SU-DHL-6 (cell line): ENCODE measurements at regions not wholly inside any gene's neighbourhood (a gene's known extent, or its start where the extent isn't known, plus 50 kb on each side); places are given as distances from the start of the nearest gene placed in this dataset.

ENCODE experiments used
- H2AFZ ChIP-seq: fragments of 200-600 bp; sonication (generic); 2 replicates; pipeline ENCODE4 v1.6.1; 2014; ENCODE audit warnings: low read depth, mild to moderate bottlenecking, moderate library complexity, mixed read lengths, antibody characterized with exemption, low read length; ENCODE audit not compliant: severe bottlenecking
- H3F3A ChIP-seq: fragments of 200-600 bp; shearing (Covaris generic); 2 replicates; pipeline ENCODE4 v1.6.0; 2016; ENCODE audit warnings: antibody characterized with exemption, mild to moderate bottlenecking; ENCODE audit not compliant: insufficient read depth
- H3K27ac ChIP-seq: fragments of 200-600 bp; sonication (generic); 2 replicates; pipeline ENCODE4 v1.5.1; 2016; ENCODE audit warnings: low read depth, mild to moderate bottlenecking, low read length, moderate library complexity, mixed read lengths
- H3K27me3 ChIP-seq: fragments of 200-600 bp; sonication (generic), shearing (Covaris generic); 2 replicates; pipeline ENCODE4 v1.6.0; 2014; ENCODE audit warnings: mild to moderate bottlenecking, low read length
- H3K36me3 ChIP-seq: fragments of 200-600 bp; sonication (generic); 2 replicates; pipeline ENCODE4 v1.6.1; 2014; ENCODE audit warnings: mild to moderate bottlenecking, low read length, mixed read lengths
- H3K4me2 ChIP-seq: fragments of 300-600, 200-600 bp; shearing (Covaris generic), sonication (generic); 2 replicates; pipeline ENCODE4 v1.6.0; 2014; ENCODE audit warnings: low read length, low read depth, mild to moderate bottlenecking; ENCODE audit not compliant: poor library complexity, severe bottlenecking
- H3K4me3 ChIP-seq: fragments of 200-600 bp; sonication (generic); 2 replicates; pipeline ENCODE4 v1.5.1; 2014; ENCODE audit warnings: antibody characterized with exemption, low read length, mild to moderate bottlenecking, mixed read lengths; ENCODE audit not compliant: insufficient read depth, poor library complexity, severe bottlenecking
- H3K79me2 ChIP-seq: fragments of 200-600 bp; sonication (generic); 2 replicates; pipeline ENCODE4 v1.6.1; 2014; ENCODE audit warnings: mild to moderate bottlenecking, low read length, moderate library complexity; ENCODE audit not compliant: insufficient read depth
- H3K9ac ChIP-seq: fragments of 200-600 bp; sonication (generic); 2 replicates; pipeline ENCODE4 v1.7.0; 2014; ENCODE audit warnings: mild to moderate bottlenecking, low read length
- H3K9me2 ChIP-seq: fragments of 200-600 bp; sonication (generic); replicated peaks from 2 replicates; pipeline ENCODE4 v1.6.1; 2014; ENCODE audit warnings: low read length; ENCODE audit not compliant: insufficient read depth
- H3K9me3 ChIP-seq: fragments of 200-600 bp; sonication (generic); 2 replicates; pipeline ENCODE4 v1.6.1; 2014; ENCODE audit warnings: low read length, mixed read lengths; ENCODE audit not compliant: insufficient read depth
- H4K20me1 ChIP-seq: fragments of 200-600 bp; sonication (generic); 2 replicates; pipeline ENCODE4 v1.6.1; 2014; ENCODE audit warnings: low read depth, mild to moderate bottlenecking, antibody characterized with exemption, low read length, moderate library complexity, mixed read lengths
- CTCF ChIP-seq: fragments of 200-600 bp; sonication (generic); IDR thresholded peaks from one replicate; pipeline ENCODE4 v1.5.1; 2017; ENCODE audit warnings: antibody characterized with exemption, mild to moderate bottlenecking, low read length, moderate library complexity; ENCODE audit not compliant: insufficient read depth, poor library complexity, severe bottlenecking
- EZH2phosphoT487 ChIP-seq: fragments of 200-600 bp; sonication (generic), shearing (Covaris generic); conservative IDR thresholded peaks from 2 replicates; pipeline ENCODE4 v1.6.1; 2018; ENCODE audit warnings: mild to moderate bottlenecking, antibody characterized with exemption, low read length, moderate library complexity, mixed read lengths

- Histone ChIP-seq H3K4me3 (no peak overlapping the region), H3K9me2 (no peaks in the 10 kb centered on the region), H3K36me3 (no peaks in the 10 kb centered on the region), H3K9ac (no peak overlapping the region), H4K20me1 (no peaks in the 10 kb centered on the region), H3K27me3 (no peaks in the 10 kb centered on the region), H3F3A (no peaks in the 10 kb centered on the region), H3K4me2 (no peak overlapping the region), H2AFZ (no peak overlapping the region), H3K9me3 (no peaks in the 10 kb centered on the region), H3K79me2 (no peaks in the 10 kb centered on the region), H3K27ac (no peak overlapping the region)
- TF ChIP-seq EZH2phosphoT487 (no peak), CTCF (no peak)
Measured at GRCh38 chr5:174483411-174483810, 241.0 kb upstream of the MSX2 start.

GRCh38 chr5:174489215-174489614, 235.2 kb upstream of the MSX2 start:
- Histone ChIP-seq H3K36me3 (no peaks in the 10 kb centered on the region), H2AFZ (no peak overlapping the region), H3K4me2 (no peak overlapping the region), H3K9me3 (no peaks in the 10 kb centered on the region), H3K9me2 (no peaks in the 10 kb centered on the region), H3K4me3 (no peak overlapping the region), H3F3A (no peaks in the 10 kb centered on the region), H4K20me1 (no peaks in the 10 kb centered on the region), H3K27me3 (no peaks in the 10 kb centered on the region), H3K27ac (no peak overlapping the region), H3K79me2 (no peaks in the 10 kb centered on the region), H3K9ac (no peak overlapping the region)
- TF ChIP-seq EZH2phosphoT487 (no peak), CTCF (no peak)

- H3K9me2 ChIP-seq: no peaks in the 10 kb centered on the region
- H3K4me3 ChIP-seq: no peak overlapping the region
- H3K79me2 ChIP-seq: no peaks in the 10 kb centered on the region
- H3K36me3 ChIP-seq: no peaks in the 10 kb centered on the region
- H3K4me2 ChIP-seq: no peak overlapping the region
- H3K27ac ChIP-seq: no peak overlapping the region
- no peaks in the 10 kb centered on the region for H4K20me1 ChIP-seq
- TF ChIP-seq EZH2phosphoT487 (no peak), CTCF (no peak)
- H3K9ac ChIP-seq: no peak overlapping the region
- H3K27me3 ChIP-seq: no peaks in the 10 kb centered on the region
- H3F3A ChIP-seq: no peaks in the 10 kb centered on the region
- H3K9me3 ChIP-seq: no peaks in the 10 kb centered on the region
- H2AFZ ChIP-seq: no peak overlapping the region
Measured at GRCh38 chr5:174489920-174490597, 234.3 kb upstream of the MSX2 start.
